GM23338 (cell line): ENCODE measurements at regions not wholly inside any gene's neighbourhood (a gene's known extent, or its start where the extent isn't known, plus 50 kb on each side); places are given as distances from the start of the nearest gene placed in this dataset.

ENCODE experiments used
- CREB1 ChIP-seq: fragments of 250-450 bp; sonication (Bioruptor Pico); IDR thresholded peaks from 2 replicates; pipeline ENCODE4 v1.5.0; 2020; ENCODE audit warnings: low read depth, mild to moderate bottlenecking, moderate library complexity
- EZH2 ChIP-seq: fragments of 200-600 bp; sonication (generic); IDR thresholded peaks from one replicate; pipeline ENCODE4 v1.8.0; 2017; ENCODE audit warnings: antibody characterized with exemption, mild to moderate bottlenecking, low read depth; ENCODE audit not compliant: unreplicated experiment
- EZH2phosphoT487 ChIP-seq: fragments of 200-600 bp; sonication (generic); IDR thresholded peaks from one replicate; pipeline ENCODE4 v1.8.1; 2018; ENCODE audit warnings: antibody characterized with exemption; ENCODE audit not compliant: unreplicated experiment
- NANOG ChIP-seq: IDR thresholded peaks from 2 replicates; pipeline ENCODE4 v1.6.1; 2016; ENCODE audit warnings: antibody characterized with exemption, borderline replicate concordance
- POLR2AphosphoS5 ChIP-seq: IDR thresholded peaks from 2 replicates; pipeline ENCODE4 v1.6.1; 2016; ENCODE audit warnings: antibody characterized with exemption, low read depth
- ZNF114 ChIP-seq: fragments of 250-450 bp; sonication (Bioruptor Pico); IDR thresholded peaks from 2 replicates; pipeline ENCODE4 v1.5.0; 2020; ENCODE audit warnings: mild to moderate bottlenecking, moderate library complexity
- TF ChIP-seq, protein P1 (sequence below), 2 experiments: fragments of 200-600 bp in 1 of 2; sonication (generic) in 1 of 2; conservative IDR thresholded peaks; 2 replicates each; pipeline versions ENCODE4 v1.5.1 to v1.6.1; 2016 to 2017; ENCODE audit warnings: antibody characterized with exemption in 2 of 2, low read depth in 2 of 2, mild to moderate bottlenecking in 2 of 2, moderate library complexity in 1 of 2
- TF ChIP-seq, protein P2 (sequence below): IDR thresholded peaks from one replicate; pipeline ENCODE4 v1.6.1; 2018; ENCODE audit warnings: antibody characterized with exemption; ENCODE audit not compliant: unreplicated experiment
- TF ChIP-seq, protein P3 (sequence below): IDR thresholded peaks from 2 replicates; pipeline ENCODE4 v1.6.1; 2016; ENCODE audit warnings: antibody characterized with exemption

DNA sequence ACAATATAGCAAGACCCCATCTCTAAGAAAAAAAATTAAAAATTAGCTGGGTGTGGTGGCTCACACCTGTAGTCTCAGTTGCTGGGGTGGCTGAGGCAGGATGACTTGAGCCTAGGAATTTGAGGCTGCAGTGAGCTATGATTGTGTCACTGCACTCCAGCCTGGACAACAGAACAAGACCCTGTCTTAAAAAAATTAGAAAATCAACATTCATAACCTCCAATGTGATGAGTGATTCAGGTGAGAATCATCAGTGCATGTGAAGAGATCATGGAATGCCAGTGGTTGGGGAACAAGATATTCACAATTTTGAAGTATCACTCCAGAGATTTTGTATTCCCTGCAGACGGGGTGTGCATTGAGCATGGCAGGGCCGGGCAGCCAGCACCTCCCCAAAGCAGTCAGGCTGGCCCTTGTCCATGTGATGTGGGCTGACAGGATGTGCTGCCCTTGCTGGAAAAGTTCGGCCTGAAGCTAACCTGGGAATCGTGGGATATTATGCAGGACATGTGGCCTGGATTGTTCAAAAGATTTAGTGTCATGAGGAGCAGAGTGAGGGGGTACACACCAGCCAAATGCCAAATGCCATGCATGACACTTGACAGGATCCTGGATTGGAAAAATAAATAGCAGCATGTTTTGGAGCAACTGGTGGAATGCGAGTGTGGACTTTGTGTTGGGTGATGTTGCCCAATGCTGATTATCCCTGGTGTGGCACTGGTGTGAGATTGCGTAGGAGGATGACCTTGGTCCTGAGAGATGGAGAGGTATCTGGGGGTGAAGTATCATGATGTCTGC, 189.0 kb downstream of the RGS3 start:
- TF ChIP-seq EZH2: no peak
- TF ChIP-seq, protein P1, sequence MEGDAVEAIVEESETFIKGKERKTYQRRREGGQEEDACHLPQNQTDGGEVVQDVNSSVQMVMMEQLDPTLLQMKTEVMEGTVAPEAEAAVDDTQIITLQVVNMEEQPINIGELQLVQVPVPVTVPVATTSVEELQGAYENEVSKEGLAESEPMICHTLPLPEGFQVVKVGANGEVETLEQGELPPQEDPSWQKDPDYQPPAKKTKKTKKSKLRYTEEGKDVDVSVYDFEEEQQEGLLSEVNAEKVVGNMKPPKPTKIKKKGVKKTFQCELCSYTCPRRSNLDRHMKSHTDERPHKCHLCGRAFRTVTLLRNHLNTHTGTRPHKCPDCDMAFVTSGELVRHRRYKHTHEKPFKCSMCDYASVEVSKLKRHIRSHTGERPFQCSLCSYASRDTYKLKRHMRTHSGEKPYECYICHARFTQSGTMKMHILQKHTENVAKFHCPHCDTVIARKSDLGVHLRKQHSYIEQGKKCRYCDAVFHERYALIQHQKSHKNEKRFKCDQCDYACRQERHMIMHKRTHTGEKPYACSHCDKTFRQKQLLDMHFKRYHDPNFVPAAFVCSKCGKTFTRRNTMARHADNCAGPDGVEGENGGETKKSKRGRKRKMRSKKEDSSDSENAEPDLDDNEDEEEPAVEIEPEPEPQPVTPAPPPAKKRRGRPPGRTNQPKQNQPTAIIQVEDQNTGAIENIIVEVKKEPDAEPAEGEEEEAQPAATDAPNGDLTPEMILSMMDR (conservative IDR thresholded peaks at IDR 0.05; ENCODE audit: low read depth in 2 of 2): no peak
- TF ChIP-seq POLR2AphosphoS5: no peak
- TF ChIP-seq CREB1 (CRISPR knock-in tag): no peak
- TF ChIP-seq, protein P2, sequence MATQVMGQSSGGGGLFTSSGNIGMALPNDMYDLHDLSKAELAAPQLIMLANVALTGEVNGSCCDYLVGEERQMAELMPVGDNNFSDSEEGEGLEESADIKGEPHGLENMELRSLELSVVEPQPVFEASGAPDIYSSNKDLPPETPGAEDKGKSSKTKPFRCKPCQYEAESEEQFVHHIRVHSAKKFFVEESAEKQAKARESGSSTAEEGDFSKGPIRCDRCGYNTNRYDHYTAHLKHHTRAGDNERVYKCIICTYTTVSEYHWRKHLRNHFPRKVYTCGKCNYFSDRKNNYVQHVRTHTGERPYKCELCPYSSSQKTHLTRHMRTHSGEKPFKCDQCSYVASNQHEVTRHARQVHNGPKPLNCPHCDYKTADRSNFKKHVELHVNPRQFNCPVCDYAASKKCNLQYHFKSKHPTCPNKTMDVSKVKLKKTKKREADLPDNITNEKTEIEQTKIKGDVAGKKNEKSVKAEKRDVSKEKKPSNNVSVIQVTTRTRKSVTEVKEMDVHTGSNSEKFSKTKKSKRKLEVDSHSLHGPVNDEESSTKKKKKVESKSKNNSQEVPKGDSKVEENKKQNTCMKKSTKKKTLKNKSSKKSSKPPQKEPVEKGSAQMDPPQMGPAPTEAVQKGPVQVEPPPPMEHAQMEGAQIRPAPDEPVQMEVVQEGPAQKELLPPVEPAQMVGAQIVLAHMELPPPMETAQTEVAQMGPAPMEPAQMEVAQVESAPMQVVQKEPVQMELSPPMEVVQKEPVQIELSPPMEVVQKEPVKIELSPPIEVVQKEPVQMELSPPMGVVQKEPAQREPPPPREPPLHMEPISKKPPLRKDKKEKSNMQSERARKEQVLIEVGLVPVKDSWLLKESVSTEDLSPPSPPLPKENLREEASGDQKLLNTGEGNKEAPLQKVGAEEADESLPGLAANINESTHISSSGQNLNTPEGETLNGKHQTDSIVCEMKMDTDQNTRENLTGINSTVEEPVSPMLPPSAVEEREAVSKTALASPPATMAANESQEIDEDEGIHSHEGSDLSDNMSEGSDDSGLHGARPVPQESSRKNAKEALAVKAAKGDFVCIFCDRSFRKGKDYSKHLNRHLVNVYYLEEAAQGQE: no peak
- TF ChIP-seq ZNF114: no peak
- TF ChIP-seq NANOG: no peak
- TF ChIP-seq EZH2phosphoT487: no peak
- TF ChIP-seq, protein P3, sequence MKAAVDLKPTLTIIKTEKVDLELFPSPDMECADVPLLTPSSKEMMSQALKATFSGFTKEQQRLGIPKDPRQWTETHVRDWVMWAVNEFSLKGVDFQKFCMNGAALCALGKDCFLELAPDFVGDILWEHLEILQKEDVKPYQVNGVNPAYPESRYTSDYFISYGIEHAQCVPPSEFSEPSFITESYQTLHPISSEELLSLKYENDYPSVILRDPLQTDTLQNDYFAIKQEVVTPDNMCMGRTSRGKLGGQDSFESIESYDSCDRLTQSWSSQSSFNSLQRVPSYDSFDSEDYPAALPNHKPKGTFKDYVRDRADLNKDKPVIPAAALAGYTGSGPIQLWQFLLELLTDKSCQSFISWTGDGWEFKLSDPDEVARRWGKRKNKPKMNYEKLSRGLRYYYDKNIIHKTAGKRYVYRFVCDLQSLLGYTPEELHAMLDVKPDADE: no peak
